HG03565 (cell line): ENCODE measurements at regions not wholly inside any gene's neighbourhood (a gene's known extent, or its start where the extent isn't known, plus 50 kb on each side); places are given as distances from the start of the nearest gene placed in this dataset.
"Not testable (repeated sequence)": the region's sequence is repeated elsewhere in the genome, so short reads cannot be mapped to it uniquely, and the experiment has no call there.

Source experiments
- ATAC-seq: cut with Tn5 transposase; IDR thresholded peaks from one replicate; pipeline ENCODE4 v1.9.1; 2021; ENCODE audit warnings: mild to moderate bottlenecking, moderate library complexity; ENCODE audit not compliant: unreplicated experiment

DNA sequence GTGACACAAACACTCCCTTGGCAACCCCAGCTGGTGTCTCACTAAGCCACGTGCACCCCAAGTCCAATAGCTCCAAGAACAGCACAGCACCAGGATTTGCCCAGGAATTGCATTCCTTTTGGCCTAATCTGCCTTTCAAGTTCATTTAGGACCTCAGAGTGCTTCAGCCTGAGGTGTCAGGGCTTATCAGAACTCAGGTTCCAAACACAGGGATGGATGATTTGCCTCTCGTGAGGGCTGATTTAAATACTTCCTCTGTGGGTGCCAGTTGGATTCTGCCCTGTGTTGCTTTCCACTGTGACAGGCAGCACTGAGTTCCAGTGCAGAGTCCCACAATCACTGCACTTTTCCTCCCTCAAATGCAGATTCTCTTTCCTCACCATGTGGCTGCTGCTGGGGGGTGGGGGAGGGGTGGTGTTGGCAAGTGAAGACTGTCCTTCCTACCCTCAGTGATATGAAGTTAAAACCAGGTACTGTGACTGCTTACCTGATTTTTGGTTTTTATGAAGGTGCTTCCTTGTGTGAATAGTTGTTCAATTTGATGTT lies 204.3 kb upstream of the STAC start:
- ATAC-seq = no peak

DNA sequence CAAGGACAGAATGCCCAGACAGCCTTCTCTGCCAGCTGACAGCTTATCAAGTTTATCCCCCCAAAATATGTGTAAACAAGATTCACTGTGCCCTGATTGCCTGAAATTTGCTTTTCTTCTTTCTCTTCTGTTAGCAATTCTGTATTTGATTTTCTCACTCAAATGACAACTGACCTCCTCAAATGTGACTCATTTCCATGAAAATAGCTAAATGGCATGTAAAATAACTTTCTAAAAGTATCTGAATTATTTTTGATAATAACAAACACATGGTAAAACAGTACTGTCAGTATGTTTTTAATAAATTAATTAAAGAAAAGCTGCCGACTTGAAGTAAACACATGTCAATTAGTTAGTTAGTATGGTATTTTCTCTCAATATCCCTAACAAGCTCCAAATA lies 202.3 kb upstream of the STAC start:
- no peak for ATAC-seq

DNA sequence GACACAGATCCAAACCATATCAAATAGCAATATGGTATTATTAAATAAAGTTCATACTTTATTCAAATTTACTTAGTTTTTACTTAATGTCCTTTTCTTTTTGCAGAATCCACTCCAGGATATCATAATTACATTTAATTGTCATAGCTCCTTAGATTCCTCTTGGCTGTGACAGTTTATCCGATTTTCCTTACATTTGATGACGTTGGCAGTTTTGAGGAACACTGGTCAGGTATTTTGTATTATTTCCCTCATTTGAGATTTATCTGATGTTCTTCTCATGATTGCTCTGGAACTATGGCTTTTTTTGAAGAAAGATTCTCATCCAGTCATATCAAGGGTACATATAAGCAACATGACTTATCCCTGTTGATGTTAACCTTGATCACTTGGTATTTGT lies 198.3 kb upstream of the STAC start:
- ATAC-seq = no peak

DNA sequence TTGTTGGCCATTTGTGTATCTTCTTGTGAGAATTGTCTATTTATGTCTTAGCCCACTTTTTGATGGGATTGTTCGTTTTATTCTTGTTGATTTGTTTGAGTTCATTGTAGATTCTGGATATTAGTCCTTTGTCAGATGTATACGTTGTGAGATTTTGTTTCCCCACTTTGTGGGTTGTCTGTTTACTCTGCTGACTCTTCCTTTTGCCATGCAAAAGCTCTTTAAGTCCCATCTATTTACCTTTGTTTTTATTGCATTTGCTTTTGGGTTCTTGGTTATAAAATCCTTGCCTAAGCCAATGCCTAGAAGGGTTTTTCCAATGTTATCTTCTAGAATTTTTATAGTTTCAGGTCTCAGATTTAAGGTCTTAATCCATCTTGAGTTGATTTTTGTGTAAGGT lies 193.1 kb upstream of the STAC start:
- not testable (repeated sequence) for ATAC-seq

DNA sequence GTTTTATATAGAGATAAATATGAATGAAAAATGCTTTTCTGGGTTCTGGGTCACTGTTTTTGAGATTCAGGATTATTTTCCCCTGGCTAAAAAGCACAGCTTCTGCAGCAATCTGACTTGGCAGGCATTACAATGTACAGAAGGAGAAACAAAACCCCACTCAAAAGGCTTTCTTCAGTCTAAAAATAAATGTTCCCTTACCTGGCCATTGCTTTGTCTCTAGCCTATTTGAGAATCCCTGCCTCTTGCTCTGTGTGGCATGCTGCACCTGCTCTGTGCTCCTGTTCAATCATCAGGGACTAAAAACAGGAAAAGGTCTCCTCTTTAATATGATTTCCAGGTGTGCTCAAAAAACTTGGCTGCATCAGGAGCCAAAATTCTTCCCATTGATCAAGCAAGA lies 187.4 kb upstream of the STAC start:
- ATAC-seq = no peak

DNA sequence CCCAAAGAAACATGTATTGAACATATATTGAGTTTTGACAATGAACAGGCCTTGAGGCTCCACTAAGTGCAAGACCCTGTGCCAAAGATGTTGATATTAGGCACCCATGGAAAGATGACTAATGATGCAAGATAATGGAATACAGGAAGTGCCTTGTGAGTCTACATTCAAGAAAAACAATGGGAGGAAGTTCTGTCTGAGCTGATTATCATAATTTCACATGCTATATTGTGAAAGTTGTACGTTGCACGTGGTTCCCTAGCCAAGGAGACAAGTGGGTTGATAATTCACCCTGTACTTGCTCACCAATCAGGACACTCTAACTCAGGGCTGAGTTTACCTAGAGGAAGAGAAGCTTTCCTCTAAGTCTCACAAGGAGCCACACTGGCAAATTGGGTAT lies 186.9 kb upstream of the STAC start:
- ATAC-seq = no peak

DNA sequence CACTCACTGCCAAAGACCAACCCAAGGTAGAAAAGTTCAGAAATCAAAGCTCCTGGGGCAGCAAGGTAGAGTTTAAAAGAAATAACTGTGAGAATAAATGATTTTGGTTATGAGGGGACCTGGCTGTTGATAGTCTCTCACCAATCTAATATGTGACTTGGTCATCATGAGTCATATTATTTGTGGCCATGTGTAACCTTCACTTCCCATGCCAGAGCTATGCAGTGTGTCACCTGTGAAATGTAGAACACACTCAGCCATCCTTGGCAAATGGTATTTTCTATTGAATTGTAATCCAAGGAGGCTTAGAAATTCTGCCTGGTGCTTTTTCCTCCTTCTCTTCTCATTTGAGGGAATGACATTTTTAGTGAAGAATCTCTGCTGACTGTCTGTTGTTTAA lies 184.2 kb upstream of the STAC start:
- no peak for ATAC-seq

DNA sequence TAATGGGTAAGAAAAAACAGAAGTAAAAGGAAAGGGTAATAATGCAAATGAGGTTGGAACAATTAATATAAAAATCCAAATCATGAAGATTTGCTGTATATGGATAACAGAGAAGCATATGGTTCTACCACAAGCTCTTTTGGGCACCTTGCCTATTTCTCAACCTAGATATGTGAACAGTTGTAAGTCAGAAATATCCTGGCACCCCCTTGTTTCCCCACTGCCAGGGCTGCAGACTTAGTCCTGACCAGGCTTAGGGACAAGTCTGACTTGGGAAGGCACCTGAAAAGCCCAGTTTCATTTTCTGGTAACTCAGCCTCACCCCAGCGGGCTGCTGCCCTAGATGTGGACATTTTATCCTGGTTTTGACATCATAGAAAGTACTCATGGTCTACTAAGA lies 183.2 kb upstream of the STAC start:
- ATAC-seq = no peak

DNA sequence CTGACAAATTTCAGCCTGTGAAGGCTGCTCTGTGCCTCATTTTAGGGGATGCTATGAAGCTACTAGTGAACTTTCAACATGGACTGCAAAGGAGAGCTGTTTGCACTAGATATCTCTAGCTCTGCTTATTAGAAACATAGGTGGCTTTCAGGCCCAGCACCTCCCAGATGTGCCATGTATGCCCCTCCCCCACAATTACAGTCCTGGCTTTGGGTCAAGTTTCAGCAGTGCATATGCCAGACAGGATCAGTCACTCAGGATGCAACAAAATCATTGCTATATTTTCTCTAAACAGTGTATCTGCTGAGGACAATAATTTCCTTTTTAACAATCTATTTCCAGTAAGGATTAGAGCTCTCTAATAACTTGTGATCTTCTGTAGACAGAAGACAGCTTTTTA lies 178.8 kb upstream of the STAC start:
- ATAC-seq = no peak

DNA sequence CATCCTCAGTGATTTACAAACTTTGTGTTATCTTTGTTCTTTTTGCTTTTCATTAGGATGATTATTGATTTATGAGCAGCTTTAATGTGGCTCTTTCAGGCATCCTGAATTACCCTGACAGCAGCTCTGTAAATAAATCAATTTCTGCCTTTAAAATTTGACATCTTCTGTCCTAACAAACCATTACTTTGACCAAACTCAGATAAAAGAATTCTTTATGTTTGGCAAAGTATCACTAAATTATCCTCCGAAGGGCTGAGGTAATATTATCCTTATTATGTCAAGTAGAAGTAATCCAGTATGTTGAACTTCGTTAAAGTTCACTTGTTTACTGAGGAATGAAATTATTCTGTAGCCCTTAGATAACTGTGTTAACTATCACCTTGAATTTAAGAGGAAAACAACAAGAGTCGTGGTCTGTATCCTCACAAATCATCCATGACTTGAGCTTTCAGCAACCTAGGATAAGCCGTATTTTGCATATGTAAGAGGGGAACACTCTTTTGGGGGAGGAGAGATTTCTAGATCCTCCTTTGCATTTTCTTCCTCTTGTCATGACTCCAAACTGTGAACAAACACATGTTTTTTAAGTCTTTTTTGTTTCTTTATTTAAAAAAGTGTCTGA lies 173.2 kb upstream of the STAC start:
- ATAC-seq = no peak

DNA sequence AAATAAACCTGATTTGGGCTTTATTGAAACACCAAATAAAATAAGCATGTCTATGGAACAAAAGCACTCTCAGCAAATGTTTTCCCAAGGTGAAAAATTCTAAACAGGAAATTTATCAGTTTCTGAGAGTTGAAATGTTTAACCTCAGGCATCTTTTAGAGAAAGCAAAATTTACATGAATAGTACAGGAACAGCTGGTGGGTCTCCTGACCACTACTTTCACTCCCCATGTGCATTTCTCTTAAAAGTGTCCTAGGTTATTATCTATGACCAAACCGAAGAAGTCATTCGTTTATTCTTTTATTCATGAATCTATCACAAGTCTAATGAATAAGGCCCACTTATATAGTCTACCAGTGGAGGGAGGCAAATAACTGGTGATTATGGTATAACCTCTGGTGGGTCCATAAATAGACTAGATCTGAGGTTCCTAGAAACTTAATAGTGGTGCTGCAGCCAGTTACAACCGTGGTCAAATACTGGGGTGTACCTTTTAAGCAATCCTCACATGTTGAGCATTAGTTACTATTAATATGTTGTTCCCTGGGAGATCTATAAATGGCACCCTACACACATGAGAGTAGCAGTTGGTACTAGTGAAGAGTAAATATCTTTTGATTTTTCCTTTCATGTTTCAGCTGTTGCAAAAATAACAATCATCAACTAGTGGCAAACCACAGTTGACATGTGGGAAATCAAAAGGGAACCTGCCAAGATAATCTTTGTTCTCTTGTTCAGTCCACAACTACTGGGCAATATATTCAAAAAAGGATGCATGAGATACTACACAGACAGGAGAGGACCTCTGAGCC lies 169.3 kb upstream of the STAC start:
- no peak for ATAC-seq

DNA sequence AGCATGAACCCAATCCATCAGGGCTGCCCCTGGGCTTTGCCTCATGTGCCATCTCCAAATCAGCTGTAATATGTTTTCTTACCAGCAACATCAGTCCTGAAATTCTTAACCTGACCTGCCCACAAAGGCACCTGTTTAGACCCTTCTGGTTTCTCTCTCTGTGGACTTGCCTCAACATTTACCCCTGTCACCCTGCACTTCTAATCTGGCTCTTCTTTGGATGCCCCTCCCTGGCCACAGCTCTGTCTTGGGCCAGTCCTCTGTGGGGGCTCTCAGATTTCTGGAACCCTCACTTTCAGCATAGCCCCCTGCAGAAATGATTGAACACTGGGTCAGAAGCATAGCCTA lies 168.7 kb upstream of the STAC start:
- ATAC-seq = no peak

DNA sequence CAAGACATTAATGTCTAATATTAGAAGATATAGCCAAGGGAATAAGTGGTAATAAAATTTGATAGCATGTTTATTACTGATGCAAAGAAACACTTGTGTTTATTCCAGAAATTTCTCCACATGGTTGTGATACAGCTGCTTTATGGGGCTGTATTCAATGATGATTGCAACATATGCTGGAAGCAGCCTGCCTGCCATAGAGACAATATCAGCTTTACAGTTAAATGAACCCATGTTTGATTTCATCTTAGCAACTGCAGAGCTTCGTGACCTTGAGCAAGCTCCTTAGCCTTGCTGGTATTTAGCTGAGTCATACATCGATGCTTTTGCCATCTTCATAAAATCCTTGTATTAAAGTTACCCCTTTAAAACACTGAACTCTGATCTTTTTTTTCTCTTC lies 168.1 kb upstream of the STAC start:
- no peak for ATAC-seq

DNA sequence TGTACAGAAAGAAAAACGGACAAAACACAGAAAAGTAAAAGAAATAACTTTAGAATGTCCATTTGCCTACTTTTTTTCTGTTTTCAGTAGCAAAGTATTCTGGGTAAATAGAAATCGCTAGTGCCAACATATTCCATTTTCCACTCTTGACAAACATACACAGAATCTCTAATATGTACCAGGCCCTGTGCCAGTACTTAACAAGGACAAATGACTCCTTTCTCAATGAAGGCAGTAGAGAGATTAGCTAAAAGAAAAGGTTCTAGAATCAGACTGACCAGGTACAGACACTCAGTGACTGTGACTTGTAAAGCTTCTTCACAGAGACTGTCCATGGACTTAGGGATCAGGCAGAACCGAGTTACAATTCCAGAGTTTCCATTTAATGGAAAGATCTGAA lies 165.8 kb upstream of the STAC start:
- no peak for ATAC-seq

DNA sequence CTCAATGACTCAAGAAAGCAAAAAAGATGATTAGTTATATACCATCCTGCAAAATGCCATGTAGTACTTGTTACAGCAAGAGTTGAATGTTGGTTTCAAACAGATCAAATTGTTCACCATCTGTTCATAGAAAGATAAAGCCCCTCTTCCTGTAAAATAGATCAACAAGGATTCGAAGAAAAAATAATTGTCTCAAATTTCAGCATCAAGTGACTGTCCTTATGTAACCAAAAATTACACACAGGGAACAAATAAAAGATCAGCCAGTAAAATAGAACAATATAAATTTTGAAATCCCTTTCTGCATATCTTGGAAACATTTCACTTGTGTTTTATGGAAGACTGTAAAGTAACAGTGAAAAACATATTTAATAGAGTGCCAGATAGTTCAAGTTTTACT lies 165.1 kb upstream of the STAC start:
- no peak for ATAC-seq

DNA sequence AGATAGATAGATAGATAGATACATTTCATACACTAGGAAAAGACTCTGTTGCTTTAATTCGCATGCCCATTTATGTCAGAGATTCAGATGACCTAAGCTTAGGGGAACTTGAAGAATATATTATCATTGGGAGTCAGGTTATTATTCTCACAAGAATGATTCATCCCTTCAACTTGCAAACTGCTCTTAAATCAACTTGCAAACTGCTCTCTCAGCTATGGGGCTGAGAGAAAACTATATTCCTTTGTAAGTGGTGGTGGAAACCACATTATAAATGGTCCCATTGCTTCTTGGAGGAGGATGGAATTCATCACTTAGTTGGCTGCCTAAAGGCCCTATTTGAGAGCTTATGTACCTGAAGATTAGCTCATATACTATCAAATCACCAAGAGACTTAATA lies 160.9 kb upstream of the STAC start:
- no peak for ATAC-seq

DNA sequence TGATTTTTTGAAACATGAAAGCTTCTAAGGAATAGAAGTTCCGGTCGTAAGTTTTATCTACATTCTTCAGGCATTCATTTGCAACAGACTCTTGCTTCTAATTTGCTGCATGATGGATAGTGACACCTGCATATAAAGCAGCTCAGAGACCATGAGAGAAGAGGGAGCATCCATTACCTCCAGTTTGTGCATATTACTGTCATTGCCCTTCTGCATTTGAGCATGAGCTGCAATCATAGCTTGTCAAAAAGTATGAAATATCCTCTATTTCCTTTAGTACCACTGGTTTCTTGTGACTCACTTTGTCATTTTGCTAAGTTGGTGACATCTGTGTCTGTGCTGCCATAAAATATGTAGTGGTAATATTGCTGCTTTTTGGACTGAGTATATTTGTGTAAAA lies 160.1 kb upstream of the STAC start:
- ATAC-seq = no peak

DNA sequence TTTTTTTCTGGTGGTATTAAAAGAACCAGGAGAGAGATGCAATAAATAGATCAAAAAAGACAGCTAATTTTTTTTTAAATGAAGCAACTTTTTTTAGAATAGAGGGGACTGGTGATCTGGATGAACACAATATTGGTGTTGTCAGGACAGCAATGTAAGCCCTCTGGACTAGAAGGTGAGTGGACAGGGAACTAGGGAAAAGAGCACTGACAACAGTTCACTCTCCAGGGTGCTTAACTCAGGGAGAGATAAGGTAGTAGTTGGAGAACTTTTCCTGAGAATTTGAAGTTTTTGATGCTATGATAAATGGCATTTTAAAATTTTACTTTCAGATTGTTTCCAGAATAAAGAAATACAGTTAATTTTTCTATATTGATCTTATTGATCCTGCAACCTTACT lies 158.3 kb upstream of the STAC start:
- ATAC-seq = no peak

DNA sequence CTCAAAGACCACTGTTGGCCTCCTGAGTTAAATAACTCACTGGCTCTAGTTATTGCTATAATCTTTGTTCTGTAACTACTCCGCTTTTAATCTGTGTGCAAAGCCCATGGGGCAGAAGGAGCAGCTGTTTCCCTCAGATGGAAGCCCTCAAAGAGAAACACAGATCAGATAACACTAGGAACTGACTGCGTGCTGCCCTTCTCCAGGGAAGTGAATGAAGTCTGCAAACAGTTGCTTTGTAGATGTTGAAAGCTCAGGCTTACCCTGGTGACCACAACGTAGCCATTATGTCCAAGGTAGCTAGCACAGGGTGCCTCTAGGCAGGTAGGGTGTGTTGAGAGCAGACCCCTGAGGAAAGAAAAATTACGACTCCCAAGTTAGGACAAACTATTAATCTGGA lies 152.3 kb upstream of the STAC start:
- no peak for ATAC-seq

DNA sequence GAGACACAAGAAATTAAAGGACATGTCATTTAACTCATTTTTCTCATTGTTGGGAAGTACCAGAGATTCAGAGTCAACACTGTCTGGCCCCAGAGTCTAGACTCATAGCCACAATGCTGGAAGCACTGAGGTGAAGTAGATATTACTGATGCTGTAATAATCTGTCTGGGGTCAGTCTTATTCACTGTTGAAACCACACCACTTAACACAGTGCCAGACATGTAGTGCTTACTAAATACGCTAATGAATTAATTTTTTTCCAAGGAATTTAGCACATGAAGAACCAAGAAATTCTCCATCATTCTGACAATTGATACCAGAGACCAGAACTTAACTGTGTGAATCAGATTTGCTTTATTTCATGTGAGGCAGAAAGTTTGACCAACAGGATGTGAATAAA lies 150.8 kb upstream of the STAC start:
- ATAC-seq = no peak

DNA sequence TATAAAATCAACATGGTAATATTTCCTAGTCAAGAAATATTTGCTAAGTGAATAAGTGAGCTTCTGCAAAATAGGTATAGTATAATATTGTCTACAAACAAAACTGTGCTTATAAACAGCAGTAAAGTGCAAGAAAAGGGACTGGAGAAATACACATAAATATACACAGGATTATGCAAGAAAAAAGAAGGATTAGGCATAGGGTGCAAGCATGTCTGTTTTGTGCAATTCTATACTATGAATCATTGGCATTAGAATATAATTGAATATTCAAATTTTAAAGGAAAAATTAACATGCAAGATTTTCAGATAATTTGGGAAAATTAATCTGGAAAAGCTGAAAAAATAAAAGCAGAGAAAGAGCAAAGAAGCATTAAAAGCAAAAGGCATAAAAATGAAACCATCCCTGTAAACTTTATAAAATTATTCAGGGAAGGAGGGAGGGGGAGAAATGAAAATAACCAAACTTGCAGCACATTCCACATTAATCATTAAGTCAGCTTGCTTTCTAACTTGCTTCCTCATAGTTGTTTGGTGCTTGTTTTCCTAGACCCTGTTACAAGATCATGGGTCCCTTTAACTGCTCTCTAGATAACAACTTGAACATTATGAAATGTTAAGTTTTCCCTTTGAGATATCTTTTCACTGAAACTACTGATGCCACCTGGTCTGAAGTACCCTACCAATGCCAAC lies 147.4 kb upstream of the STAC start:
- ATAC-seq = no peak

DNA sequence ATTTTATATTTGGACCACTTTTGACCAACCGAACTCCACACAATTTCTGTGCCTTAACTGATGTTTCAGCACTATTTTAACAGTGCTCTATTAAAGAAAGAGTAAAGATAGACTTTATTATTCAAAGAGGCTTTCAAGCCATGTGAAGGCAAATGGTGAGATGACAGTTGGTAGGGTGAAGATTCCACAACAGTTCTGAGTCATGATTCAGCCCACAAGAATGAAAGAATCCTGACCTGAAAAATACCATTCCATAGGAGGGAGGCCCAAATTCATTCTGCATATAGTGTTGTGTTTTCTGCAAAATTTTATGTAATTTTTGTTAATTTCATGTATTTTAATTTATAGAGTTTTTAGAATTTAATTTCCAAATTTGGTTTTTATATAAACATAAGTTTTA lies 135.6 kb upstream of the STAC start:
- ATAC-seq = no peak
